Stomach (tissue), 8 donors: ENCODE measurements at regions not wholly inside any gene's neighbourhood (a gene's known extent, or its start where the extent isn't known, plus 50 kb on each side); places are given as distances from the start of the nearest gene placed in this dataset.

Source experiments
- DNase-seq, 2 donors: peaks; one replicate each; pipeline versions ENCODE4 v3.0.0 to v3.0.0-alpha.2; 2013 to 2019
- H3K27ac ChIP-seq, 5 donors: fragments of 200-600 bp in 4 of 5; sonication (generic) in 4 of 5; one replicate each; pipeline ENCODE4 v1.5.1; 2013 to 2019; ENCODE audit warnings: mild to moderate bottlenecking in 1 of 5, moderate library complexity in 1 of 5
- H3K27me3 ChIP-seq, 3 donors: fragments of 200-600 bp; sonication (generic); one replicate each; pipeline ENCODE4 v1.5.1; 2017 to 2019; ENCODE audit warnings: mixed run types in 1 of 3
- H3K36me3 ChIP-seq, 4 donors: fragments of 200-600 bp; sonication (generic); 1 replicate in 3 of 4; 2 replicates in 1 of 4; pipeline ENCODE4 v1.5.1; 2016 to 2019
- H3K4me1 ChIP-seq, 4 donors: fragments of 200-600 bp; sonication (generic); one replicate each; pipeline ENCODE4 v1.5.1; 2016 to 2019
- H3K4me3 ChIP-seq, 4 donors: fragments of 200-600 bp; sonication (generic) in 3 of 4; one replicate each; pipeline ENCODE4 v1.5.1; 2016 to 2019; ENCODE audit warnings: mild to moderate bottlenecking in 1 of 4
- H3K9me3 ChIP-seq, 4 donors: fragments of 200-600 bp; sonication (generic); one replicate each; pipeline ENCODE4 v1.5.1; 2016 to 2019
- CTCF ChIP-seq, 7 experiments: fragments of 450-650 bp in 4 of 7; fragments of 200-600 bp in 3 of 7; sonication (generic) in 3 of 7; IDR thresholded peaks; one replicate each; pipeline ENCODE4 v1.5.1; 2016 to 2019; ENCODE audit warnings: antibody characterized with exemption in 7 of 7, control low read depth in 2 of 7, mild to moderate bottlenecking in 1 of 7
- EP300 ChIP-seq: sonication (generic); formaldehyde crosslinking; IDR thresholded peaks from one replicate; pipeline ENCODE4 v1.6.1; 2017; ENCODE audit warnings: antibody characterized with exemption
- POLR2A ChIP-seq, 4 donors: fragments of 450-650 bp; IDR thresholded peaks; one replicate each; pipeline ENCODE4 v1.6.1; 2016; ENCODE audit warnings: antibody characterized with exemption in 4 of 4, control low read depth in 2 of 4, mild to moderate bottlenecking in 1 of 4, moderate library complexity in 1 of 4
- POLR2AphosphoS5 ChIP-seq, 3 donors: sonication (generic); formaldehyde crosslinking; IDR thresholded peaks; one replicate each; pipeline ENCODE4 v1.6.1; 2016; ENCODE audit warnings: antibody characterized with exemption in 3 of 3
- WGBS, 5 donors: extraction: QIAGEN DNeasy Blood & Tissue Kit in 3 of 5; methylation state at CpG; one replicate each; pipeline versions ENCODE4 v1.1.5 to v1.1.7; 2013 to 2018; 5-methylcytosine and 5-hydroxymethylcytosine counted together
- intact Hi-C: fragments of 100-400 bp; cut with DNase I; formaldehyde crosslinking; loops from one replicate; pipeline ENCODE4 v1.15.1; 2023; ENCODE audit warnings: low total_unique reads
- donor health status: healthy with polysubstance abuse.
- donor health status: Bipolar disorder and iron deficiency.
- donor health status: healthy.

- Histone ChIP-seq H3K27me3 (no peaks in the 10 kb centered on the region), H3K9me3 (no peaks in the 10 kb centered on the region), H3K4me3 (no peak overlapping the region), H3K4me1 (no peaks in the 10 kb centered on the region), H3K36me3 (no peaks in the 10 kb centered on the region), H3K27ac (no peak overlapping the region)
- 44 to 73% (median 65%) methylated on average over 2 of the region's 2 CpGs for WGBS, 5 donors
- intact Hi-C loops = no loop called here
- TF ChIP-seq CTCF (IDR thresholded peaks at IDR 0.05) = no peak
- TF ChIP-seq POLR2A (IDR thresholded peaks at IDR 0.05) = no peak
- no peak for TF ChIP-seq POLR2AphosphoS5 (IDR thresholded peaks at IDR 0.05)
- no peak for TF ChIP-seq EP300
- DNase-seq = peak in 1 of 2 donors; percentile 20
Observed at GRCh38 chr9:115411993-115412452, 294.1 kb upstream of the TNC start.

GRCh38 chr9:115412656-115413055 lies 294.7 kb upstream of the TNC start:
- intact Hi-C loops = no loop called here

GRCh38 chr9:115413304-115413703 lies 295.3 kb upstream of the TNC start:
- H3K9me3 ChIP-seq = no peaks in the 10 kb centered on the region
- no peak for DNase-seq
- no peak overlapping the region for H3K4me3 ChIP-seq
- intact Hi-C loops = no loop called here
- H3K4me1 ChIP-seq = no peaks in the 10 kb centered on the region
- no peak for TF ChIP-seq CTCF (IDR thresholded peaks at IDR 0.05)
- no peak for TF ChIP-seq EP300
- TF ChIP-seq POLR2AphosphoS5 (IDR thresholded peaks at IDR 0.05) = no peak
- no peak for TF ChIP-seq POLR2A (IDR thresholded peaks at IDR 0.05)
- no peaks in the 10 kb centered on the region for H3K27me3 ChIP-seq
- H3K36me3 ChIP-seq = no peaks in the 10 kb centered on the region
- H3K27ac ChIP-seq = no peak overlapping the region

More at GRCh38 chr9:115412656-115413055, 294.7 kb upstream of the TNC start:
- H3K27ac ChIP-seq = no peak overlapping the region
- no peak for DNase-seq
- H3K4me3 ChIP-seq = no peak overlapping the region
- H3K9me3 ChIP-seq = no peaks in the 10 kb centered on the region
- H3K27me3 ChIP-seq = no peaks in the 10 kb centered on the region
- TF ChIP-seq POLR2AphosphoS5 (IDR thresholded peaks at IDR 0.05) = no peak
- no peak for TF ChIP-seq EP300
- no peak for TF ChIP-seq POLR2A (IDR thresholded peaks at IDR 0.05)
- TF ChIP-seq CTCF (IDR thresholded peaks at IDR 0.05) = no peak
- no peaks in the 10 kb centered on the region for H3K4me1 ChIP-seq
- no peaks in the 10 kb centered on the region for H3K36me3 ChIP-seq

DNA sequence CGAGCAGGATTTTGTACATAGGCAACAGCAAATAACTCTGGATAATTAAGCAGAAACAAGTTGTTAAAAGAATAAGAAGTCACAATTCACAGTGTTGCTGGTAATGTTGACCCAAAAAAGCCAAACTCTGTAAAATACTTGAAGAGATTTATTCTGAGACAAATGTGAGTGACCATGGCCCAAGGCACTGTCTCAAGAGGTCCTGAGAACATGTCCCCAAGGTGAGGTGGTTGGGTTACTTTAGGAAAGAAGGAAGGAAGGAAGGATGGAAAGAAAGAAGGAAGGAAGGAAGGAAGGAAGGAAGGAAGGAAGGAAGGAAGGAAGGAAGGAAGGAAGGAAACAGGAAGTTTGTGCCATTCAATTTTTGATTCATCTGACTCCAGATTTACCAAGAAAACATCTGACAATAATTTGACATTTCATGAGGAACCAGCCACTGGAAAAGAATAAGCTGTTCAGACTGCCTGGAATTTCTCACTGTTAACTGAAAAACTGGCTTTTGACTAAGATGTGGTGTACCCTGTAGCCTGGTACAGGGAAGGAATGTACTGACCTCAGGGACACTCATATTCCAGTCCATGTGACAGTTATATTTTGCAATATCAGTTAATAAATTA lies 295.9 kb upstream of the TNC start:
- Histone ChIP-seq H3K27me3 (no peaks in the 10 kb centered on the region), H3K4me1 (no peaks in the 10 kb centered on the region), H3K9me3 (no peaks in the 10 kb centered on the region), H3K27ac (no peak overlapping the region), H3K4me3 (no peak overlapping the region), H3K36me3 (no peaks in the 10 kb centered on the region)
- intact Hi-C loops = no loop called here
- no peak for DNase-seq
- TF ChIP-seq CTCF (IDR thresholded peaks at IDR 0.05) (no peak), POLR2A (IDR thresholded peaks at IDR 0.05) (no peak), POLR2AphosphoS5 (IDR thresholded peaks at IDR 0.05) (no peak), EP300 (no peak)
- WGBS, 5 donors = 11 to 33% (median 27%) methylated on average over 1 of the region's 1 CpG
